ENCODE measurements at regions not wholly inside any gene's neighbourhood (a gene's known extent, or its start where the extent isn't known, plus 50 kb on each side); places are given as distances from the start of the nearest gene placed in this dataset.

GRCh38 chr6:12221856-12222255, 68.3 kb upstream of the EDN1 start:
- DNase-seq: no peak

- no peak for DNase-seq
Observed at GRCh38 chr6:12222405-12223366, 67.5 kb upstream of the EDN1 start.

- no peak for DNase-seq
Observed at GRCh38 chr6:12223383-12223782, 66.8 kb upstream of the EDN1 start.

- DNase-seq: no peak
Observed at GRCh38 chr6:12224251-12224650, 65.9 kb upstream of the EDN1 start.

- no peak for DNase-seq
Observed at GRCh38 chr6:12228447-12229146, 61.6 kb upstream of the EDN1 start.

- no peak for DNase-seq
Observed at GRCh38 chr6:12229332-12229731, 60.8 kb upstream of the EDN1 start.

- DNase-seq: no peak
Observed at GRCh38 chr6:12230523-12230922, 59.6 kb upstream of the EDN1 start.

- DNase-seq: peak; percentile 19
Observed at GRCh38 chr6:12232339-12232738, 57.8 kb upstream of the EDN1 start.

GRCh38 chr6:12232821-12233220, 57.3 kb upstream of the EDN1 start:
- no peak for DNase-seq

GRCh38 chr6:12233693-12234571, 56.2 kb upstream of the EDN1 start:
- peak; percentile 75 for DNase-seq

GRCh38 chr6:12235341-12235740, 54.8 kb upstream of the EDN1 start:
- DNase-seq: no peak

- DNase-seq: no peak
Observed at GRCh38 chr6:12238219-12238618, 51.9 kb upstream of the EDN1 start.

Data from CD4-positive, alpha-beta T cell treated with Interleukin-21 for 1 hour (primary cell).